ENCODE measurements at regions not wholly inside any gene's neighbourhood (a gene's known extent, or its start where the extent isn't known, plus 50 kb on each side); places are given as distances from the start of the nearest gene placed in this dataset.

- Histone ChIP-seq H3K4me1 (ENCODE audit: control insufficient read depth, low read length) (peaks cover 19% of the 10 kb centered on the region), H3F3A (ENCODE audit: control insufficient read depth, insufficient read depth) (no peaks in the 10 kb centered on the region; the same call in 1 of the 2 replicates), H3K27me3 (ENCODE audit: control insufficient read depth, low read length) (no peaks in the 10 kb centered on the region), H3K36me3 (ENCODE audit: control insufficient read depth, low read length) (no peaks in the 10 kb centered on the region), H3K79me2 (ENCODE audit: control insufficient read depth, low read length) (no peaks in the 10 kb centered on the region), H4K20me1 (ENCODE audit: control insufficient read depth, insufficient read depth, low read depth, low read length) (no peaks in the 10 kb centered on the region), H3K9me3 (ENCODE audit: control insufficient read depth, insufficient read depth, low read length) (no peaks in the 10 kb centered on the region), H3K9me2 (replicated peaks; ENCODE audit: control insufficient read depth, low read length) (no peaks in the 10 kb centered on the region), H3K4me2 (ENCODE audit: low read length) (no peak overlapping the region), H3K27ac (ENCODE audit: low read depth, low read length) (no peak overlapping the region), H3K4me3 (ENCODE audit: low read length) (no peak overlapping the region)
- no peak for TF ChIP-seq CTCF (IDR thresholded peaks at IDR 0.05; ENCODE audit: low read depth, low read length, poor library complexity, severe bottlenecking)
- no peak for TF ChIP-seq EZH2phosphoT487 (IDR thresholded peaks at IDR 0.05; ENCODE audit: borderline replicate concordance, low read length)
These were observed 215.3 kb upstream of the MYLIP start for GRCh38 chr6:15913573-15913972.

- Histone ChIP-seq H3K9me2 (replicated peaks; ENCODE audit: control insufficient read depth, low read length) (no peaks in the 10 kb centered on the region), H3K27ac (ENCODE audit: low read depth, low read length) (no peak overlapping the region), H3F3A (ENCODE audit: control insufficient read depth, insufficient read depth) (no peaks in the 10 kb centered on the region; the same call in 1 of the 2 replicates), H3K4me1 (ENCODE audit: control insufficient read depth, low read length) (peaks cover 20% of the 10 kb centered on the region), H4K20me1 (ENCODE audit: control insufficient read depth, insufficient read depth, low read depth, low read length) (no peaks in the 10 kb centered on the region), H3K79me2 (ENCODE audit: control insufficient read depth, low read length) (no peaks in the 10 kb centered on the region), H3K4me3 (ENCODE audit: low read length) (no peak overlapping the region), H3K4me2 (ENCODE audit: low read length) (no peak overlapping the region), H3K9me3 (ENCODE audit: control insufficient read depth, insufficient read depth, low read length) (no peaks in the 10 kb centered on the region), H3K27me3 (ENCODE audit: control insufficient read depth, low read length) (no peaks in the 10 kb centered on the region), H3K36me3 (ENCODE audit: control insufficient read depth, low read length) (no peaks in the 10 kb centered on the region)
- no peak for TF ChIP-seq EZH2phosphoT487 (IDR thresholded peaks at IDR 0.05; ENCODE audit: borderline replicate concordance, low read length)
- no peak for TF ChIP-seq CTCF (IDR thresholded peaks at IDR 0.05; ENCODE audit: low read depth, low read length, poor library complexity, severe bottlenecking)
These were observed 216.1 kb upstream of the MYLIP start for GRCh38 chr6:15912505-15913400.

- TF ChIP-seq EZH2phosphoT487 (IDR thresholded peaks at IDR 0.05; ENCODE audit: borderline replicate concordance, low read length): no peak
- no peak for TF ChIP-seq CTCF (IDR thresholded peaks at IDR 0.05; ENCODE audit: low read depth, low read length, poor library complexity, severe bottlenecking)
- Histone ChIP-seq H3K27ac (ENCODE audit: low read depth, low read length) (no peak overlapping the region), H3K4me2 (ENCODE audit: low read length) (no peak overlapping the region)
These were observed 217.0 kb upstream of the MYLIP start for GRCh38 chr6:15911753-15912504.

More at GRCh38 chr6:15911753-15912504, 217.0 kb upstream of the MYLIP start:
- Histone ChIP-seq H3K4me1 (ENCODE audit: control insufficient read depth, low read length) (peaks cover 28% of the 10 kb centered on the region), H3K27me3 (ENCODE audit: control insufficient read depth, low read length) (no peaks in the 10 kb centered on the region), H3K9me2 (replicated peaks; ENCODE audit: control insufficient read depth, low read length) (no peaks in the 10 kb centered on the region), H4K20me1 (ENCODE audit: control insufficient read depth, insufficient read depth, low read depth, low read length) (no peaks in the 10 kb centered on the region), H3K79me2 (ENCODE audit: control insufficient read depth, low read length) (no peaks in the 10 kb centered on the region), H3K36me3 (ENCODE audit: control insufficient read depth, low read length) (no peaks in the 10 kb centered on the region), H3F3A (ENCODE audit: control insufficient read depth, insufficient read depth) (no peaks in the 10 kb centered on the region; the same call in 1 of the 2 replicates), H3K9me3 (ENCODE audit: control insufficient read depth, insufficient read depth, low read length) (no peaks in the 10 kb centered on the region), H3K4me3 (ENCODE audit: low read length) (no peak overlapping the region)

All from DOHH2 (cell line).